ENCODE measurements at regions not wholly inside any gene's neighbourhood (a gene's known extent, or its start where the extent isn't known, plus 50 kb on each side); places are given as distances from the start of the nearest gene placed in this dataset.

GRCh38 chr13:29926098-29926476 lies 75.7 kb upstream of the UBL3 start:
- DNase-seq (ENCODE audit: low read depth in 2 of 2) = no peak

- no peak for DNase-seq (ENCODE audit: low read depth in 2 of 2)
Observed at GRCh38 chr13:29925457-29926097, 75.2 kb upstream of the UBL3 start.

GRCh38 chr13:29924482-29925350 lies 74.3 kb upstream of the UBL3 start:
- DNase-seq (ENCODE audit: low read depth in 2 of 2) = no peak

- peak; percentile 42 to 47 for DNase-seq (ENCODE audit: low read depth in 2 of 2)
Observed at GRCh38 chr13:29923554-29924481, 73.4 kb upstream of the UBL3 start.

- DNase-seq (ENCODE audit: low read depth in 2 of 2) = no peak
Observed at GRCh38 chr13:29922896-29923295, 72.5 kb upstream of the UBL3 start.

GRCh38 chr13:29922281-29922821 lies 71.9 kb upstream of the UBL3 start:
- no peak for DNase-seq (ENCODE audit: low read depth in 2 of 2)

- no peak for DNase-seq (ENCODE audit: low read depth in 2 of 2)
Observed at GRCh38 chr13:29921542-29921941, 71.1 kb upstream of the UBL3 start.

- no peak for DNase-seq (ENCODE audit: low read depth in 2 of 2)
Observed at GRCh38 chr13:29920025-29920643, 69.7 kb upstream of the UBL3 start.

GRCh38 chr13:29918845-29919244 lies 68.4 kb upstream of the UBL3 start:
- no peak for DNase-seq (ENCODE audit: low read depth in 2 of 2)

GRCh38 chr13:29917650-29918049 lies 67.2 kb upstream of the UBL3 start:
- no peak for DNase-seq (ENCODE audit: low read depth in 2 of 2)

- no peak for DNase-seq (ENCODE audit: low read depth in 2 of 2)
Observed at GRCh38 chr13:29914581-29914980, 64.2 kb upstream of the UBL3 start.

- no peak for DNase-seq (ENCODE audit: low read depth in 2 of 2)
Observed at GRCh38 chr13:29911781-29912418, 61.5 kb upstream of the UBL3 start.

GRCh38 chr13:29909975-29910674 lies 59.7 kb upstream of the UBL3 start:
- DNase-seq (ENCODE audit: low read depth in 2 of 2) = no peak

GRCh38 chr13:29909081-29909730 lies 58.8 kb upstream of the UBL3 start:
- DNase-seq (ENCODE audit: low read depth in 2 of 2) = no peak

- no peak for DNase-seq (ENCODE audit: low read depth in 2 of 2)
Observed at GRCh38 chr13:29908416-29909080, 58.1 kb upstream of the UBL3 start.

GRCh38 chr13:29907670-29908069 lies 57.3 kb upstream of the UBL3 start:
- DNase-seq (ENCODE audit: low read depth in 2 of 2) = no peak

GRCh38 chr13:29906432-29907011 lies 56.1 kb upstream of the UBL3 start:
- no peak for DNase-seq (ENCODE audit: low read depth in 2 of 2)

- DNase-seq (ENCODE audit: low read depth in 2 of 2) = no peak
Observed at GRCh38 chr13:29905845-29906244, 55.4 kb upstream of the UBL3 start.

- DNase-seq (ENCODE audit: low read depth in 2 of 2) = no peak
Observed at GRCh38 chr13:29903996-29904395, 53.6 kb upstream of the UBL3 start.

Measured in activated CD4-positive, alpha-beta T cell treated with anti-CD3 and anti-CD28 coated beads for 24 hours (primary cell).